DND-41 (cell line): ENCODE measurements at regions not wholly inside any gene's neighbourhood (a gene's known extent, or its start where the extent isn't known, plus 50 kb on each side); places are given as distances from the start of the nearest gene placed in this dataset.

Experiments
- EZH2 ChIP-seq: IDR thresholded peaks from 3 replicates; pipeline ENCODE4 v1.6.1; 2012; ENCODE audit warnings: borderline replicate concordance, low read depth, mild to moderate bottlenecking, moderate library complexity, low read length, inconsistent platforms; ENCODE audit not compliant: severe bottlenecking
- TF ChIP-seq, protein P1 (sequence below): IDR thresholded peaks from 2 replicates; pipeline ENCODE4 v1.5.1; 2012; ENCODE audit warnings: borderline replicate concordance, low read length, moderate library complexity, mild to moderate bottlenecking; ENCODE audit not compliant: poor library complexity, severe bottlenecking; ENCODE audit errors: extremely low read depth

GRCh38 chr10:88200312-88201032, 337.0 kb downstream of the PTEN start:
- TF ChIP-seq, protein P1, sequence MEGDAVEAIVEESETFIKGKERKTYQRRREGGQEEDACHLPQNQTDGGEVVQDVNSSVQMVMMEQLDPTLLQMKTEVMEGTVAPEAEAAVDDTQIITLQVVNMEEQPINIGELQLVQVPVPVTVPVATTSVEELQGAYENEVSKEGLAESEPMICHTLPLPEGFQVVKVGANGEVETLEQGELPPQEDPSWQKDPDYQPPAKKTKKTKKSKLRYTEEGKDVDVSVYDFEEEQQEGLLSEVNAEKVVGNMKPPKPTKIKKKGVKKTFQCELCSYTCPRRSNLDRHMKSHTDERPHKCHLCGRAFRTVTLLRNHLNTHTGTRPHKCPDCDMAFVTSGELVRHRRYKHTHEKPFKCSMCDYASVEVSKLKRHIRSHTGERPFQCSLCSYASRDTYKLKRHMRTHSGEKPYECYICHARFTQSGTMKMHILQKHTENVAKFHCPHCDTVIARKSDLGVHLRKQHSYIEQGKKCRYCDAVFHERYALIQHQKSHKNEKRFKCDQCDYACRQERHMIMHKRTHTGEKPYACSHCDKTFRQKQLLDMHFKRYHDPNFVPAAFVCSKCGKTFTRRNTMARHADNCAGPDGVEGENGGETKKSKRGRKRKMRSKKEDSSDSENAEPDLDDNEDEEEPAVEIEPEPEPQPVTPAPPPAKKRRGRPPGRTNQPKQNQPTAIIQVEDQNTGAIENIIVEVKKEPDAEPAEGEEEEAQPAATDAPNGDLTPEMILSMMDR, result no peak
- no peak for TF ChIP-seq EZH2
